H1 (cell line): ENCODE measurements at regions not wholly inside any gene's neighbourhood (a gene's known extent, or its start where the extent isn't known, plus 50 kb on each side); places are given as distances from the start of the nearest gene placed in this dataset.

Source experiments
- CTCF ChIA-PET: fragments of 300-600 bp; sonication (Branson Sonifier 250); formaldehyde crosslinking; loops from one replicate; lab custom pipeline; 2021; ENCODE audit not compliant: partially characterized antibody; lab: Charles Lee
- POLR2A ChIA-PET: fragments of 300-600 bp; sonication (Branson Sonifier 250); formaldehyde crosslinking; loops from one replicate; lab custom pipeline; 2021; ENCODE audit warnings: inconsistent platforms; ENCODE audit not compliant: partially characterized antibody; lab: Charles Lee
- DNase-seq, 2 experiments: peaks; one replicate each; pipeline versions ENCODE4 v3.0.0 to v3.0.0-alpha.2; 2010 to 2022; ENCODE audit warnings: low spot score in 2 of 2, low read depth in 1 of 2, mixed read lengths in 1 of 2
- FAIRE-seq: peaks from 2 replicates; lab custom pipeline; 2011; peaks lifted over from hg19 to GRCh38; lab: Jason Lieb, UNC
- H2AFZ ChIP-seq: 2 replicates; pipeline ENCODE4 v1.8.1; 2012; ENCODE audit warnings: low read length, inconsistent platforms
- H2AK5ac ChIP-seq: 2 replicates; pipeline ENCODE4 v1.6.1; 2013; ENCODE audit warnings: low read depth, low read length
- H2BK120ac ChIP-seq: replicated peaks from 2 replicates; pipeline ENCODE3; 2013; ENCODE audit warnings: low read depth, low read length, inconsistent platforms
- H2BK12ac ChIP-seq: 2 replicates; pipeline ENCODE4 v1.6.1; 2013; ENCODE audit warnings: low read depth, low read length
- H2BK15ac ChIP-seq: 2 replicates; pipeline ENCODE4 v1.6.1; 2013; ENCODE audit warnings: low read length
- H2BK20ac ChIP-seq: 2 replicates; pipeline ENCODE4 v1.6.1; 2013; ENCODE audit warnings: low read length
- H2BK5ac ChIP-seq: 2 replicates; pipeline ENCODE4 v1.6.1; 2013; ENCODE audit warnings: low read depth, low read length
- H3K14ac ChIP-seq: 2 replicates; pipeline ENCODE4 v1.6.1; 2013; ENCODE audit warnings: inconsistent platforms; ENCODE audit not compliant: insufficient read length
- H3K18ac ChIP-seq: 2 replicates; pipeline ENCODE4 v1.6.1; 2013; ENCODE audit warnings: low read length; ENCODE audit errors: extremely low read depth
- H3K23ac ChIP-seq: 2 replicates; pipeline ENCODE4 v1.6.1; 2013; ENCODE audit warnings: inconsistent platforms; ENCODE audit not compliant: insufficient read length
- H3K23me2 ChIP-seq: 2 replicates; pipeline ENCODE4 v1.6.1; 2013; ENCODE audit warnings: low read depth, low read length
- H3K27ac ChIP-seq: 2 replicates; pipeline ENCODE4 v1.6.1; 2011; ENCODE audit warnings: low read depth, low read length, inconsistent platforms
- H3K27me3 ChIP-seq, 4 experiments: replicated peaks in 1 of 4; 1 replicate in 1 of 4; 2 replicates in 3 of 4; pipeline versions ENCODE4 v1.6.1 to v1.8.1; 2011 to 2013; ENCODE audit warnings: low read length in 3 of 4, mild to moderate bottlenecking in 3 of 4, inconsistent platforms in 2 of 4, mixed read lengths in 2 of 4, moderate library complexity in 1 of 4; ENCODE audit not compliant: control insufficient read depth in 3 of 4, insufficient read depth in 3 of 4; ENCODE audit errors: extremely low read depth in 1 of 4
- H3K36me3 ChIP-seq, 4 experiments: 2 replicates each; pipeline versions ENCODE4 v1.6.1 to v1.8.1; 2011 to 2013; ENCODE audit warnings: mild to moderate bottlenecking in 4 of 4, low read length in 3 of 4, moderate library complexity in 2 of 4, control low read depth in 1 of 4, inconsistent platforms in 1 of 4; ENCODE audit not compliant: insufficient read depth in 4 of 4, control insufficient read depth in 2 of 4
- H3K4ac ChIP-seq: replicated peaks from 2 replicates; pipeline ENCODE3; 2013; ENCODE audit warnings: low read length, low read depth, mixed read lengths, inconsistent platforms; ENCODE audit not compliant: insufficient read length
- H3K4me1 ChIP-seq, 4 experiments: replicated peaks in 1 of 4; 1 replicate in 1 of 4; 2 replicates in 3 of 4; pipeline versions ENCODE4 v1.6.1 to v1.8.1; 2011 to 2013; ENCODE audit warnings: low read length in 3 of 4, inconsistent platforms in 2 of 4, mixed read lengths in 1 of 4; ENCODE audit not compliant: insufficient read depth in 4 of 4, control insufficient read depth in 3 of 4
- H3K4me2 ChIP-seq, 2 experiments: 2 replicates each; pipeline versions ENCODE4 v1.6.1 to v1.8.1; 2011 to 2013; ENCODE audit warnings: low read depth in 2 of 2, low read length in 2 of 2, control low read depth in 1 of 2, inconsistent platforms in 1 of 2, mild to moderate bottlenecking in 1 of 2; ENCODE audit not compliant: insufficient read depth in 1 of 2
- H3K4me3 ChIP-seq, 4 experiments: fragments of 200-600, 300-600 bp in 1 of 4; sonication (generic), shearing (Covaris generic), sonication (Bioruptor Twin) in 1 of 4; 2 replicates each; pipeline versions ENCODE4 v1.5.1 to v1.8.1; 2011 to 2016; ENCODE audit warnings: low read length in 4 of 4, low read depth in 3 of 4, control low read depth in 2 of 4, inconsistent platforms in 2 of 4, mild to moderate bottlenecking in 2 of 4, mixed read lengths in 1 of 4, moderate library complexity in 1 of 4; ENCODE audit not compliant: insufficient read depth in 2 of 4; ENCODE audit errors: extremely low read depth in 1 of 4
- H3K56ac ChIP-seq: replicated peaks from 2 replicates; pipeline ENCODE3; 2013; ENCODE audit warnings: low read depth, mild to moderate bottlenecking, mixed read lengths, low read length, inconsistent platforms; ENCODE audit not compliant: insufficient read length
- H3K79me1 ChIP-seq: 2 replicates; pipeline ENCODE4 v1.6.1; 2013; ENCODE audit warnings: low read depth, low read length, control low read depth
- H3K79me2 ChIP-seq, 2 experiments: 2 replicates each; pipeline versions ENCODE4 v1.6.1 to v1.8.1; 2012 to 2013; ENCODE audit warnings: low read length in 2 of 2, mild to moderate bottlenecking in 2 of 2, inconsistent platforms in 1 of 2; ENCODE audit not compliant: insufficient read depth in 2 of 2, control insufficient read depth in 1 of 2
- H3K9ac ChIP-seq, 4 experiments: replicated peaks in 1 of 4; 1 replicate in 1 of 4; 2 replicates in 3 of 4; pipeline versions ENCODE4 v1.6.1 to v1.8.1; 2011 to 2013; ENCODE audit warnings: low read depth in 3 of 4, low read length in 3 of 4, control low read depth in 2 of 4, mild to moderate bottlenecking in 2 of 4, moderate library complexity in 2 of 4, inconsistent platforms in 1 of 4; ENCODE audit errors: extremely low read depth in 1 of 4
- H3K9me3 ChIP-seq, 2 experiments: 2 replicates each; pipeline versions ENCODE4 v1.6.1 to v1.8.1; 2012 to 2013; ENCODE audit warnings: mild to moderate bottlenecking in 2 of 2, moderate library complexity in 2 of 2, control low read depth in 1 of 2, inconsistent platforms in 1 of 2, low read depth in 1 of 2, low read length in 1 of 2, mixed read lengths in 1 of 2; ENCODE audit not compliant: insufficient read depth in 2 of 2
- H4K20me1 ChIP-seq, 2 experiments: replicated peaks in 1 of 2; 2 replicates each; pipeline versions ENCODE3 to v1.8.1; 2011 to 2013; ENCODE audit warnings: inconsistent platforms in 2 of 2, low read length in 2 of 2, mild to moderate bottlenecking in 1 of 2; ENCODE audit not compliant: insufficient read depth in 2 of 2, control insufficient read depth in 1 of 2
- H4K5ac ChIP-seq: 2 replicates; pipeline ENCODE4 v1.6.1; 2013; ENCODE audit warnings: low read length, low read depth, mixed read lengths, inconsistent platforms; ENCODE audit not compliant: insufficient read length
- H4K8ac ChIP-seq: 2 replicates; pipeline ENCODE4 v1.8.0; 2013; ENCODE audit warnings: mild to moderate bottlenecking, moderate library complexity, low read length, inconsistent platforms; ENCODE audit not compliant: insufficient read depth; ENCODE audit errors: extremely low read depth
- H4K91ac ChIP-seq: replicated peaks from 2 replicates; pipeline ENCODE3; 2013; ENCODE audit warnings: low read length, mixed read lengths, inconsistent platforms; ENCODE audit not compliant: insufficient read length
- RNF2 ChIP-seq: fragments of 200-900, 300-1000 bp; sonication (generic); IDR thresholded peaks from 2 replicates; pipeline ENCODE4 v1.7.1; 2016; ENCODE audit warnings: borderline replicate concordance, low read depth, mild to moderate bottlenecking, antibody characterized with exemption, low read length; ENCODE audit not compliant: poor library complexity, severe bottlenecking; ENCODE audit errors: missing control alignments
- WGBS, 2 experiments: shearing (Covaris generic) in 1 of 2; methylation state at CpG; one replicate each; pipeline versions ENCODE4 v1.1.6 to v1.1.7; 2013 to 2015; ENCODE audit warnings: low lambda C conversion rate in 2 of 2, mixed read lengths in 2 of 2, inconsistent platforms in 1 of 2, low coverage in 1 of 2, missing lambda C conversion rate in 1 of 2; ENCODE audit not compliant: insufficient replicate concordance in 2 of 2, insufficient coverage in 1 of 2, insufficient read length in 1 of 2; ENCODE audit errors: extremely low coverage in 1 of 2, missing lambda C conversion rate in 1 of 2; 5-methylcytosine and 5-hydroxymethylcytosine counted together

DNA sequence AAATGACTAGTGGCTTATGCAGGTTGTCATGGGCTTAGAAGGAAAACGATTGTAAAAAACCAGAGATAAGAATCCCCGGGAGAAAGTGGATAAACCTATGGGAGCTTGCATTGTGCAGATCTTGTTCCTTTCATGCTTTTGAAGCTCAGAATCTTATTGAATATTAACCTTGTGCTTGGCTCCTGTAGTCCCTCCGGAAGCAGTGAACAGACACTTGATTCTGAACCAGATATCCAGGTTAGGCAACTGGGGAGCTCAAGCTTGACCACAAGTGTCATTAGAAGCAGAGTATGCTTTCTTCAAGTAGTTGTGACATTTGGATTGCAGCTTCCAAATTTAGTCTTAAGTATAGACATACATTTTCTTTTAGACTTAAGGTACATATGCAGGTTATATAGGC, 212.6 kb upstream of the MOCS1 start:
- H2BK15ac ChIP-seq, result no peak overlapping the region
- no peak overlapping the region for H3K23ac ChIP-seq
- H3K4ac ChIP-seq, result no peak overlapping the region
- H3K9ac ChIP-seq, result no peak overlapping the region
- no peak overlapping the region for H3K4me3 ChIP-seq
- CTCF ChIA-PET, result interaction anchor here (1.0 to 2.4 kb wide), 2 partner anchors 10 to 37 kb away, joined by 3 to 7 read pairs; no protein-coding TSS in a partner anchor
- H2BK12ac ChIP-seq, result no peak overlapping the region
- H2BK5ac ChIP-seq, result no peak overlapping the region
- H3K9me3 ChIP-seq, result no peaks in the 10 kb centered on the region
- H3K56ac ChIP-seq, result no peak overlapping the region
- 88% methylated on average over 3 of the region's 3 CpGs; no CpG with 5 or more reads in 1 of the 2 experiments for WGBS, 2 experiments
- H2AK5ac ChIP-seq, result no peak overlapping the region
- POLR2A ChIA-PET, result no interaction called here
- H3K23me2 ChIP-seq, result no peaks in the 10 kb centered on the region
- no peaks in the 10 kb centered on the region for H3K79me1 ChIP-seq
- H3K4me1 ChIP-seq, result no peaks in the 10 kb centered on the region
- no peaks in the 10 kb centered on the region for H4K20me1 ChIP-seq
- no peak overlapping the region for H4K5ac ChIP-seq
- no peak overlapping the region for H3K4me2 ChIP-seq
- no peak overlapping the region for H3K27ac ChIP-seq
- H4K8ac ChIP-seq, result no peak overlapping the region
- H4K91ac ChIP-seq, result no peak overlapping the region
- no peak overlapping the region for H2BK120ac ChIP-seq
- no peak overlapping the region for H3K18ac ChIP-seq
- no peak overlapping the region for H2BK20ac ChIP-seq
- DNase-seq, result no peak
- H2AFZ ChIP-seq, result no peak overlapping the region
- H3K27me3 ChIP-seq, result peaks cover 0 to 1% (median 0%) of the 10 kb centered on the region in 4 experiments; a peak in 1 of 7 replicates
- FAIRE-seq, result no peak
- no peak overlapping the region for H3K14ac ChIP-seq
- no peaks in the 10 kb centered on the region for H3K36me3 ChIP-seq
- H3K79me2 ChIP-seq, result no peaks in the 10 kb centered on the region
- TF ChIP-seq RNF2, result no peak
